ENCODE measurements at regions not wholly inside any gene's neighbourhood (a gene's known extent, or its start where the extent isn't known, plus 50 kb on each side); places are given as distances from the start of the nearest gene placed in this dataset.

DNA sequence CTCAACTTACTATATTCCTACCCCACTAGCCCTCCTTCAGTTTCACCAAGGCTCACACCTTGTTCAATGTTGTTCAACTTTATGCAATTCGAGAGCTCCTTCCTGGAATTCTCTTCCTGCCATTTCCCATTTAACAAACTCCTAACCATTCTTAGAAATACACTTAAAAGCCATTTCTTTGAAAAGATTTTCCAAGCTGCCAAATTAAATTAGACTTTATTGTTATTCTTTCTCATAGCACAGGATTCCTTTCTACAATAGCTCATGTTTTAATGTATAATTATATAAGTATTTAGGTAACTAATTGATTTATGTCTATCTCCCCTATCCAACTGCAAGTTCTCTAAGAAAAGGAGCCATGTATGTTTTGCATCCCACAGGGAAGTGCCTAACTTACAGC, 52.7 kb upstream of the CTSC start:
- TF ChIP-seq, protein P1, sequence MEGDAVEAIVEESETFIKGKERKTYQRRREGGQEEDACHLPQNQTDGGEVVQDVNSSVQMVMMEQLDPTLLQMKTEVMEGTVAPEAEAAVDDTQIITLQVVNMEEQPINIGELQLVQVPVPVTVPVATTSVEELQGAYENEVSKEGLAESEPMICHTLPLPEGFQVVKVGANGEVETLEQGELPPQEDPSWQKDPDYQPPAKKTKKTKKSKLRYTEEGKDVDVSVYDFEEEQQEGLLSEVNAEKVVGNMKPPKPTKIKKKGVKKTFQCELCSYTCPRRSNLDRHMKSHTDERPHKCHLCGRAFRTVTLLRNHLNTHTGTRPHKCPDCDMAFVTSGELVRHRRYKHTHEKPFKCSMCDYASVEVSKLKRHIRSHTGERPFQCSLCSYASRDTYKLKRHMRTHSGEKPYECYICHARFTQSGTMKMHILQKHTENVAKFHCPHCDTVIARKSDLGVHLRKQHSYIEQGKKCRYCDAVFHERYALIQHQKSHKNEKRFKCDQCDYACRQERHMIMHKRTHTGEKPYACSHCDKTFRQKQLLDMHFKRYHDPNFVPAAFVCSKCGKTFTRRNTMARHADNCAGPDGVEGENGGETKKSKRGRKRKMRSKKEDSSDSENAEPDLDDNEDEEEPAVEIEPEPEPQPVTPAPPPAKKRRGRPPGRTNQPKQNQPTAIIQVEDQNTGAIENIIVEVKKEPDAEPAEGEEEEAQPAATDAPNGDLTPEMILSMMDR (conservative IDR thresholded peaks at IDR 0.05 in 1 of 2, IDR thresholded peaks at IDR 0.05 in 1 of 2; ENCODE audit: low read depth in 1 of 2, low read length in 2 of 2) = no peak
- no peak for TF ChIP-seq EZH2 (IDR thresholded peaks at IDR 0.05; ENCODE audit: low read length, missing control alignments)

Measured in fibroblast of lung (primary cell).